Muscle of back (tissue), 3 donors: ENCODE measurements at regions not wholly inside any gene's neighbourhood (a gene's known extent, or its start where the extent isn't known, plus 50 kb on each side); places are given as distances from the start of the nearest gene placed in this dataset.
"Not testable (repeated sequence)": the region's sequence is repeated elsewhere in the genome, so short reads cannot be mapped to it uniquely, and the experiment has no call there.

Source experiments
- DNase-seq, 3 donors: peaks; one replicate each; pipeline versions ENCODE4 v3.0.0 to v3.0.0-alpha.2; 2013

GRCh38 chrX:63581906-63582305 is 203.1 kb downstream of the ARHGEF9 start:
- no peak for DNase-seq

GRCh38 chrX:63581398-63581797 is 203.6 kb downstream of the ARHGEF9 start:
- no peak for DNase-seq

- DNase-seq, result no peak
Observed at GRCh38 chrX:63576533-63576932, 208.5 kb downstream of the ARHGEF9 start.

- not testable (repeated sequence) for DNase-seq
Observed at GRCh38 chrX:63575700-63576099, 209.3 kb downstream of the ARHGEF9 start.

DNA sequence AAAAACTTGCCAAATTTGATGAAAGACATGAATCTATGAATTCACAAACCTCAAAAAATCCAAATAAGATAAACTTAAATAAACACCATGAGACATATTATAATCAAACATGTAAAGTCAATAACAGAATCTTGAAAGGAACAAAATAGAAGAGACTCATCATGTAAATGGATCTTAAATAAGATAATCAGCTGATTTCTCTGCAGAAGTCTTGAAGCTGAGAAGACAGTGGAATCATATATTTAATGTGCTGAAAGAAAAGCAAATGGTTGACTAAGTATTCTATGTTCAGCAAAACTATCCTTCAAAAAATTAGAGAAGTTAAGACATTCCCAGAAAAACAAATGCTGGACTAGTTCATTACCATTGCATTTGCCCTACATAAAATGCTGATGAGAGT is 215.7 kb upstream of the SPIN4 start:
- DNase-seq, result no peak

DNA sequence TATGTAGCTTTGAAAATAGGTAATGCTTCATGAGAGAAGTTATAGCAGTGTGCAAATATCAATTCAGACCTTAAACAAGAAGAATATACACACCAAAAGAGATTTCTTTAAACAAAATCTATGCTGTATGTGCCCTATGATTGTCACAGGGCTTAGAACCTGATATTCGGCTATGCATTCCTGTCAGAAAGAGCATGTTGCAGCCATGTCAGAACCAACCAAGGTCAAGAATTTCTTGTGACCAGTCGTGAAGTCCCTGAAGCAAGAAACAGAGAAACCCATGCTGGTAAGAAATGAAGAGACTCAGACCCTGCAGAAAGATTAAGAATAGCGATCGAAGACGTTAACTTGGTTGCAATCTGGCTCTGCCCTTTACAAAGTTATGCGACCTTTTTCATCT is 210.3 kb upstream of the SPIN4 start:
- DNase-seq, result peak in 2 of 3 donors; percentile 2 to 15

- peak; percentile 73 to 92 (median 81) for DNase-seq
Observed at GRCh38 chrX:63560601-63561218, 209.6 kb upstream of the SPIN4 start.

DNA sequence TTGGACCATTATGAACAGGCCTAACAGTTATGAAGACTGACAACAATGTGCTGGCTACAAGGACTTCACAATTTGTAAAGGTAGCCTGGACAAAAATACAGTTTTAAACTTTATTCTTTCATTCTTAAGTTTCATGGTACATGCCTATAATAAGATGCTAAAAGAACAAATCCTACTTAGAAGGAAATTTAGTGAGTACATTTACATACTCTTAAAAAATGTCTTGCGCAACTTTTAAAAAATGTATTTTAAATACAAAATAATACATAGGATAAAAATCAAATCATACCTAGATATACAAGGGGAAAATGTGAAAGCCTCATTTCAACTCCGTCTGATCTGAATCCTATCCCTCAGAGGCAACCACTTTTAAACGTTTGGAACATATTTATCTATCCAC is 200.7 kb upstream of the SPIN4 start:
- no peak for DNase-seq

DNA sequence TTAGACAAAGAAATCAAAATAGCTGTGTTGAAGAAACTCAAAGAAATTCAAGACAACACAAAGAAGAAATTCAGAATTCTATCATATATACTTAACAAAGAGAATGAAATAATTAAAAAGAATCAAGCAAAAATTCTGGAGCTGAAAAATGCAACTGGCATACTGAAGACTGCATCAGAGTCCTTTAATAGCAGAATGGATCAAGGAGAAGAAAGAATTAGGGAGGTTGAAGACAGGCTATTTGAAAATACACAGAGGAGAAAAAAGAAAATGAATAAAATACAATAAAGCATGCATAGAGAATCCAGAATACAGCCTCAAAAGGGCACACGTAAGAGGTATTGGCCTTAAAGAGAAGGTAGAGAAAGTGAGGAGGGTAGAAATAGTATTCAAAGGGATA is 179.5 kb upstream of the SPIN4 start:
- no peak for DNase-seq

DNA sequence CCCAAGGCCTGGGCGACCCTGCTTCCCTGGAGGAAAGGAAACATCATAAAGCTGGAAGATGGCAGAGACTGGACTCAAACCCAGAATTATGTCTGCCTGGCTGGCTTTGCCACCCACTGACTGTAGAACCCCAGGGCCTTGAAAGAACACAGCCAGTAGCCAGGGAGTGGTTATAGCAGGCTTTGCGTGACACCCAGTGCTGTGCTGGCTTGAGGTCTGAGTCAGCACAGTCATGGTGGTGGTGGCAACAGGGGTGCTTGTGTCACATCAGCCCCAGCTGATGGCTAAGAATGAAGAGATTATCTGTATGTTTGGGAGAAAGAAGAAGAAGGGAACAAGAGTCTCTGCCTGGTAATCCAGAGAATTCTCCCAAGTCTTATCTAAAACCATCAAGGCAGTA is 178.8 kb upstream of the SPIN4 start:
- no peak for DNase-seq

DNA sequence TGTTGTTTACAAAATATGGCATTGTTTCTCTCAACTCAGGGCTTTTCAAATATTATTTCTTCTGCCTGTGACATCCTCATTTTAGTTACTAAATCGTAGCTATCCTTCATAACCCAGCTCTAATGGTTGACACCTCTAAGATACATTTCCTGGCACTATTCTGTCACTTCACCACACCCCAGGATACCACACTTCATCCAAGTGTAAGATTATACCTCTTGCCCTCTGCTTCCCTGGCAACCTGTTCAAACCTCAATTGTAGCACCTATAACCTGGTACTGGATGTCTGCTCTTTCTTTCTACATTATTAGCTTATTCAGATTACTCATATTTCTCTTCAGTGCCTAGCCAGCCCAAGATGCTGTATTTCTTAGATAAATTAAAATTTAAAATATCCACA is 175.7 kb upstream of the SPIN4 start:
- no peak for DNase-seq

DNA sequence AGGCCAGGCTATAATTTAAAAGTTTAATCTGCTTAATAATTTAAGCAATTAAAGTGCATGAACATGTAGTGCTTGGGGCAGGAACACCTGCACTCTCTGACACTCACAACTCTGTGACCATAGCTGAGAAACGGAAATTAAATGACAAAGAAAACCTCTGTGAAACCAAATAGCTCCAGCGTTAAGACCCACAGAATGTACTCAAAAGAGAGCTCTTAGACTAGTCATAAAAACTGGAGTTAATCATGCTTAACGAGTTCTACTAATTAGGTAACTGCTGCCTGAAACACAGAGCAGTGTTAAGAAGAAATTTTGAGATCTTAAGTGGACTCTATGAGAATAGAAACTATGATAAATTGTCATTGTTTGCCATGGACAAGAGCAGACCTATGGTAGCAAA is 174.4 kb upstream of the SPIN4 start:
- no peak for DNase-seq

DNA sequence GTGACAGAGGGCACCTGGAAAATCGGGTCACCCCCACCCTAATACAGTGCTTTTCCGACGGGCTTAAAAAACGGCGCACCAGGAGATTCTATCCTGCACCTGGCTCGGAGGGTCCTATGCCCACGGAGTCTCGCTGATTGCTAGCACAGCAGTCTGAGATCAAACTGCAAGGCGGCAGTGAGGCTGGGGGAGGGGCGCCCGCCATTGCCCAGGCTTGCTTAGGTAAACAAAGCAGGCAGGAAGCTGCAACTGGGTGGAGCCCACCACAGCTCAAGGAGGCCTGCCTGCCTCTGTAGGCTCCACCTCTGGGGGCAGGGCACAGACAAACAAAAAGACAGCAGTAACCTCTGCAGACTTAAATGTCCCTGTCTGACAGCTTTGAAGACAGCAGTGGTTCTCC is 168.2 kb upstream of the SPIN4 start:
- DNase-seq, result not testable (repeated sequence)

DNA sequence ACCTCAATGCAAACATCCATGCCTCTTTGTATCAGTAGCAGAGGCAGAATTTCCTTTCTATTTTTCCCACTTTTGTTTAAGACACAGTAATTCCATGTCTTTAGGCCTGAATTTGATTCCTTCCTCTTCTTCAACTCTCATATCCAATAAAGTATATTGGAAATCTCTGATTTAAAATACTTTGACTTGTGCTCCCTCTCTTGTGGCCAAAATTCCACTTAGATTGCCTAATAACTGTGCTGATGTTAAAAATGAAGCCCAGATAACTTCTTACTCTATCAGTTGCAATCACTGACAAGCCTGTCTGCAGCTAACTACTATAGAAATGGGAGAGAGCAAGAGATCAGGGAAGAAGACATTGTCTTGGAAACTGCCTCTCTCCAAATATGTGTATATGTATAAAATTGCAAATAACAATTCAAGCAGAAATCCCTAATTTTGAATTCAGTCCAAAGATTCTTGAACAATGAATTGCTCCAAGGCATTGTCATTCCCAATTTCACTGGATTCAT is 163.5 kb upstream of the SPIN4 start:
- DNase-seq, result peak in 2 of 3 donors; percentile 43 to 59

DNA sequence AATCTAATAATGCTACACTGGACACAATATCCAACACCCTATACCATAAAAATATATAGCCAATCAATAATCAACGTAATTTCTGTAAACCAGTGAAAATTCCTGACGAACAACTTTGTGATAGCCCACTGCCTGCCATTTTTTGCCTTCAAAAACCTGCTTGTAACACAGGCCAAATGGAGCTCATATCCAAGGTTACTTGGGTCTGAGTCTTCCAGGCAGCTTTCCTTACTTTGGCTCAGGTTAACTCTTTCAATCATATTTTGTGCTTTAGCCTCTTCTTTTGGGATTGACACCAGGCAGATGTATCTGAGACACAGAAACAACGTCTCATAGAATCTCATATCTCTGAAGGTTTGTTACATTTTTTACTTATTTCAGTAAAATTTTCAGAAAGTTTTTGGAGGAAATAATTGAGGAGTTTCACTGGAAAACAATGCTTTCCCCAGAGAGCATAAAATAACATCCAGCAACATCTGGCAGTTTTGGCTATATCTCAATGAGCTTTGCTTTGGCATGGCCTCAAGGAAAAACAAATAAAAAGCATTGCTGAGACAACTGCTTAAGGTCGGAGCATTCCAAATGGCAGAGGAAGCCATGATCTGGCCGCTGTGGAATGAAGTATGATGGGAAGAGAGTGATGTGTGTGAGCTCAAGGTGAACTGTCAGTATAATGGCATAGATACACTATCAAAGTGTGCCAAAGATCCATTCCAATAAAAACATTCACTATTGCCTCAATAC is 162.9 kb upstream of the SPIN4 start:
- peak; percentile 77 to 89 (median 80) for DNase-seq

DNA sequence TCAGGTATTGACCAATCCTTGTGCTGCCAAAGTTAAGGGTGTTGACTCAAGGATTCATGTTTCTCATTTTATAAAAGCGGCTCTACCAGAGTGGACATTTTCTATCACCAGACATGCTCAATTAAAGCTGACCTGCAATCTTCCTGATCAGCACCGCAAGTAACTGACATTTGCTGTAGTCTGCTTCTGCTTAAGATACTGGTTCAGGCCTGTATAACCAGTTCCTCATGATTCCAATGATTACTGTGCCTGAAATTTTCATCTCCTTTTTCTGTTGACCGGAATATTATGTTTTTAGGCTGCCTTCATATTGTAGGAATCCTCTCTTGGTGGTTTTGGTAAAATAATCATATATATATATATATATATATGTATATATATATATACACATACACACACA is 160.2 kb upstream of the SPIN4 start:
- no peak for DNase-seq

GRCh38 chrX:63508668-63509067 is 157.5 kb upstream of the SPIN4 start:
- DNase-seq, result no peak

DNA sequence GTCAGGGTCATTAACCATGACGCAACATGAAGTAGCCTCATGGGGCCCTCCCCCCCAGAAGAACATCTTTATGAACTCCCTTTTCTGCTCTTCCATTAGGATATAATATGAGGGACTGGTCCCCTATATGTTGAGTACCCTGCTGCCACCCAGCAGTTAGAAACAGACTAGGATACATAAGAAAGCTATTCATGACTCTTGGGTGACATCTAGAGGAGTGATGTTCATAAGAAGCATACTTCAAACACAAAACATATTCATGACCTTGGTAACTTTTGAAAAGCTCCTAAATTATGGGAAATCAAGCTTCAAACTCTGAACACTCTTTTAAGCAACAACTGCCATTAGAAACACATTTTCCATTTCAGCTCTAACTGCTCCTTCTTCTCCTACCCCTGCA is 155.2 kb upstream of the SPIN4 start:
- DNase-seq, result peak in 1 of 3 donors; percentile 51

DNA sequence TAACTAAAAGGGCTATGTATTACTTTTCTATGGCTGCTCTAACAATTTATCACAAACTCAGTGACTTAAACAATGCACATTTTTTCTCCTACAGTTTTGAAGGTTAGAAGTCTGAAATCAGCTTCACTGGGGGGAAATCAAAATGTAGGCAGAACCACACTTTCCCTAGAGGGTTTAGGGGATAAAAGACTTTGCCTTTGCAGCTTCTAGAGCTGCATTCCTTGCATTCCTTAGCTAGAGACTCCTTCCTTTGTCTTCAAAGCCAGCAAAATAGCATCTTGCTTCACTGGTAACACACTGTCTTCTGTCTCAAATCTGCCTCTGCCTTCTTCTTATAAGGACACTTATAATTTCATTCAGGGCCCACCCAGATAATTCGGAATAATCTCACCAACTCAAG is 152.4 kb upstream of the SPIN4 start:
- peak in 2 of 3 donors; percentile 3 to 38 for DNase-seq

DNA sequence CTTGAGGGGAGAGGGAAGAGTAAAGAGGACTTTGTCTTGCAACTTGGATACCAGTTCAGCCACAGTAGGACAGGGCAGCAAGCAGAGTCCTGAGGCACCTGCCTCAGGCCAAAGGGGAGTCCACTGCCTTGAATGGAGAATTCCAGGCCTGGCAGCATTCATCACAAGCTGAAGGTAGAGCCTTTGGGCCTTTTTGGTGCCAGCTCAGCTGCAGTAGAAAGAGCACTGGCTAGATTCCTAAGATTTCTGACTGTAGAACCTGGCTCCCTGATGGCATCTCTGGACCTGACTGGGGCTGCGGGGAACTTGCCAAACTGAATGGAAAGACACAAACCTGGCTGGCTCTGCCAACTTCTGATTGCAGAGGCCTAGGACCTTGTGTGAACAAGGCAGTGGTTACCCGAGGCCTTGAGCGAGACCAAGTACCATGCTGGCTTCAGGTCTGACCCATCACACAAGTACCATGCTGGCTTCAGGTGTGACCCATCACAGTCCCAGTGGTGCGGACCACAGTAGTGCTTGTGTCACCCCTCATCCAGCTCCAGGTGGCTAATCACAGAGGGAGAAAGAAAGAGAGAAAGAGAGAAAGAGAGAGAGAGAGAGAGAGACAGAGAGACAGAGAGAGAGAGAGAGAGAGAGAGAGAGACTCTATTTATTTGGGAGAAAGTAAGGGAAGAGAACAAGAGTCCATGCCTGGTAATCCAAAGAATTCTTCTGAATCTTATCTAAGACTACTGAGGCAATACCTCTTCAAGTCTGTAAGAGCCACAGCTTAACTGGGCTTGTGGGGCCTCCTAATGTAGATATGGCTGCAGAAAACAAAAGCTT is 137.6 kb upstream of the SPIN4 start:
- no peak for DNase-seq

DNA sequence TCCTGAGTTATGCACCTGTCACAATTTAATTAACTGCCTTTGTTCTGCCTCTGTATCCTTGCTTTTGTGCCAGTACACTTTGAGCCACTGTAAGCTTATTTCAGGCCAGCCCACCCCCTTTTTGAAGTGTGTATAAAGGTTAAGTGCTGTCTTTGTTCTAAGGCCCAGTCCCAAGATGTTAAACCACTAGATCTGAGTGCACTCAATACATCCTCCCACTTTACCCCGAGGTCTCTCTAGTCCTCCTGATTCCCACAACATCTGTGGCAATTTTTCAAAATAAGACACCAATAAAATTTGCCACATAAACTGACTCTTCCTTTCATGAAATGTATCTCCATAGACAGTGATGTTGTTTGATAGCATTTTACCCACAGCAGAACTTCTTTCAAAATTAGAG is 124.1 kb upstream of the SPIN4 start:
- DNase-seq, result no peak

GRCh38 chrX:63471004-63471403 is 119.9 kb upstream of the SPIN4 start:
- DNase-seq, result no peak

DNA sequence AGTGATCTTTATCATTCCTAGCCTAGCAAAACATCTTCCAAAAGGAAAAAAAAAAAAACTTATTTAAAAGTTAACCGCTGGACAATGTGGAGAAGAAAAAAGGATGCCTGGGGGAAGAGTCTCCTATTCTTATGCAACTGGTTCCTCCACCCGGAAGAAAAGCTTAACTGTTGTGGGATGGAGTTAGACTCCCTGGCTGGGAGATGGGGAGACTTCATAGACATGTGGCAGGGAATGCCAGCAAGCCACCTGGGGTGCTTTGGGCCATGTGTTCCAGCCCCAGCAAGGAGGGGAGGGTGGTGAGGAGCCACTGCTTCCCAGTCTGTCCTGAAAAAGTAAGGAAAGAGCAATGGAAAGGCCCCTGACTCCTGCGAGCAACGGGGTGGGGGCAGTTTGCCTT is 119.4 kb upstream of the SPIN4 start:
- DNase-seq, result no peak
